ENCODE measurements at regions not wholly inside any gene's neighbourhood (a gene's known extent, or its start where the extent isn't known, plus 50 kb on each side); places are given as distances from the start of the nearest gene placed in this dataset.

- Histone ChIP-seq H4K20me1 (ENCODE audit: insufficient read depth, low read length) (no peaks in the 10 kb centered on the region), H2BK120ac (ENCODE audit: low read depth, low read length) (no peak overlapping the region), H3K4me2 (ENCODE audit: low read depth, low read length) (no peak overlapping the region), H3K14ac (replicated peaks; ENCODE audit: low read depth, low read length) (no peak overlapping the region), H3K56ac (ENCODE audit: extremely low read depth, insufficient read depth, low read length) (no peak overlapping the region), H3K36me3 (ENCODE audit: control insufficient read depth, insufficient read depth, low read length) (no peaks in the 10 kb centered on the region), H4K8ac (ENCODE audit: low read depth in 2 of 2, low read length in 2 of 2) (no peak overlapping the region), H3K18ac (ENCODE audit: low read depth, low read length) (no peak overlapping the region), H4K91ac (ENCODE audit: insufficient read depth, low read depth, low read length) (no peak overlapping the region), H3K4me3 (ENCODE audit: insufficient read depth, low read depth, low read length) (no peak overlapping the region), H2AFZ (replicated peaks; ENCODE audit: low read length, poor library complexity) (no peak overlapping the region), H3K9me3 (ENCODE audit: control insufficient read depth, insufficient read depth, low read length) (no peaks in the 10 kb centered on the region), H3K4ac (ENCODE audit: low read depth, low read length) (no peak overlapping the region), H2AK9ac (replicated peaks; ENCODE audit: low read depth, low read length, poor library complexity) (no peak overlapping the region), H3K4me1 (ENCODE audit: control insufficient read depth, insufficient read depth, low read length) (no peaks in the 10 kb centered on the region), H2BK5ac (ENCODE audit: low read depth, low read length, poor library complexity, severe bottlenecking) (no peak overlapping the region), H2BK15ac (ENCODE audit: low read depth, low read length) (no peak overlapping the region), H3K27ac (ENCODE audit: insufficient read depth, low read length) (no peak overlapping the region), H3K79me1 (ENCODE audit: low read depth in 1 of 2, low read length in 2 of 2) (no peaks in the 10 kb centered on the region), H3K9me1 (ENCODE audit: insufficient read depth, low read length) (no peaks in the 10 kb centered on the region), H3K9ac (ENCODE audit: low read depth, low read length) (no peak overlapping the region), H3K27me3 (ENCODE audit: control insufficient read depth, insufficient read depth, low read length) (no peaks in the 10 kb centered on the region), H4K5ac (ENCODE audit: low read depth, low read length) (no peak overlapping the region), H3K23ac (ENCODE audit: low read depth, low read length) (no peak overlapping the region), H2AK5ac (ENCODE audit: low read depth, low read length) (no peak overlapping the region), H2BK20ac (ENCODE audit: low read depth, low read length) (no peak overlapping the region)
- in situ Hi-C loops (cut with MboI; ENCODE audit: low sequenced_read_pairs) (no loop called here), dilution Hi-C loops (cut with HindIII; ENCODE audit: low sequenced_read_pairs, unreplicated experiment) (no loop called here), intact Hi-C loops (cut with micrococcal nuclease) (no loop called here)
- no peak for ATAC-seq (ENCODE audit: low read depth)
- BruUV-seq (replicated peaks), result no TSS peak
- WGBS, 2 experiments (ENCODE audit: extremely low coverage in 2 of 2, insufficient read length in 1 of 2), result 22% methylated on average over 1 of the region's 6 CpGs; no CpG with 5 or more reads in 1 of the 2 experiments
- no peak for DNase-seq
- no peak for TF ChIP-seq POLR2A (IDR thresholded peaks at IDR 0.05; ENCODE audit: low read depth, low read length)
- ChIA-PET POLR2A (ENCODE audit: unreplicated experiment) (no interaction called here), CTCF (no interaction called here)
These were observed 647.6 kb upstream of the SPRY2 start for GRCh38 chr13:80988391-80989151.

Data from IMR-90 (cell line).